NCI-H2227 treated with DMSO at 0.1 percent for 48 hours (cell line): ENCODE measurements at regions not wholly inside any gene's neighbourhood (a gene's known extent, or its start where the extent isn't known, plus 50 kb on each side); places are given as distances from the start of the nearest gene placed in this dataset.

ENCODE experiments used
- DNase-seq: peaks from one replicate; lab custom pipeline; 2025; lab: John Stamatoyannopoulos, UW

DNA sequence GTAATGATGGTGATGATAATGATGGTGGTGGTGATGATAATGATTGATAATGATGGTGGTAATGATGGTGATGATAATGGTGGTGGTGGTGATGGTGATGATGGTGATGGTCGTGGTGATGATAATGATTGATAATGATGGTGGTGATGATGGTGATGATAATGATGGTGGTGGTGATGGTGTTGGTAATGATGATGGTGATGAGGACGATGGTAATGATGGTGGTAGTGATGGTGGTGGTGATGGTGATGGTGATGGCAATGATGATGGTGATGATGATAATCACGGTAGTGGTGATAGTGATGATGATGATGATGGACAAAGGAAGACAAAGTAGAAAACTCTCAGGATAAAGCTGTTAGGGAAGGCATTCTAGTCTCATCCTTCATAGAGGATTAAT, 310.5 kb downstream of the MSX2 start:
- no peak for DNase-seq

- no peak for DNase-seq
Observed at GRCh38 chr5:175032741-175033151, 308.4 kb downstream of the MSX2 start.

DNA sequence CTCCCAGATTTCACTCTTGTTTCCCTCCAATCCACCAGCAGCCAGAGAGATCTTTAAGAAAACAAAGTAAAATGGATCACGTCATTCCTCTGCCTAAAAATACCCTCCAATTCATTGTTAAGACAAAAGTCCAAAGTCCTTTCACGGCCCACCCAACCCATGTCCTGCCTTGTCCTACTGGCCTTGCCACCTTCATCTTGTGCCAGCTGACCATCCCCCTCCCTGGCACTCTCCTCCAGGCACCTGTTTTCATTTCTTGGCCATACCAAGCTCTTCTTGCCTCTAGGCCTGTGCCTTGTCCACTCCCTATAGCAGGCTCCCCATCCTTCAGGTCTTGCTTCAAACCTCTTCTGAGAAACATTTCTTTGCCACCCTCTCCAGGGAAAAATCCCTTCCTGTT, 307.6 kb downstream of the MSX2 start:
- no peak for DNase-seq

- DNase-seq, result no peak
Observed at GRCh38 chr5:175027390-175027789, 303.0 kb downstream of the MSX2 start.

DNA sequence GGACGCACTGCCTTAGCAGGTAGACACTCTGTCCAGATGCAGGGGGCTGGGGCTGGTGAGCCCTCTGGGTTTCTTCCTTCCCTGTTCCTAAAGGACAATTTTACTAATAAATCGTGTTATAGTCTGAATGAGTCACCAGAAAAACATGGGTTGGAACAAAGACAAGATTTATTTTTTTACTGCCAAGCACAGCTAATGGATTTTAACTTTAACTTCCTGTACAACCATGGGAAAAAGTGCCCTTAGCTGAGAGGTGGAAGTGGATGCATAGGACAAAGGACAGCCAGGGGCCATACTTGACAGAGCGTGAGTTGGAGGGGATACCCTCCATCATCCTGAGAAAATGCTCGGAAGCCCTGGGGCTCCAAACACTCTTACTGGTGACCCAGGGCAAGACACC, 300.7 kb downstream of the MSX2 start:
- no peak for DNase-seq

DNA sequence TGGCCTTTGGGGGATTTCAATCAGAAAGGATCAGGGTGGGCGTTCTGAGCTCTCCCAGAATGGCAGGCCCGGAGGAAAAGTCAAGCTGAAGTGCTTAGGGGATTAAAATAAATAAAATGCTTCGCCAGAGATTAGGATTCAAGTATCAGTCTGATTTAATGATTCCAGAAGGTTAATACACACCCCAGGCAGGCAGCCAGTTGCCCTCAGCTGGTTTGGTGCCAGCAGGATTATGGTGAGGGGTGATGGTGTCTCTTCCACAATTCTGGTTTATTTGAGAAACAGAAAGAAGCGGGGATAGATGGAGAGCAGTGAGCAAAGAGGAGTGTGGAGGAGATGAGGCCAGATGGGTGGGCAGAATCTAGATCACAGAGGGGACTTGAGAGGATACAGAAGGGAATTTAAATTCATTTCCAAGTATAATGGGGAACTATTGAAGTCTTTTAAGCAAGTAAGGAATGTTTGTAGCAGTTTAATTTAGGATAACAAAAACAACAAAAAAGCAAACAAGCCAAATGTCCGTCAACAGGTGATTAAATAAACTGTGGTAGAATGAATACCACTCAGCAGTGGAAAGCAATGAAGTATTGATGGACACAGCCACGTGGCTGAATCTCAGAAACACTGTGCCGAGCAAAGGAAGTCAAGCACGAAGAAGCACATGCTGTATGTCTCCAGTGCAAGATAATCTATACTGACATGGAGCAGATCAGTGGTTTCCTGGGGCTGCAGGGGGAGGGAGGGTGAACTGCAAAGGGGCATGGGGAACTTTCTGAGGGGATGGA, 297.7 kb downstream of the MSX2 start:
- DNase-seq, result no peak

DNA sequence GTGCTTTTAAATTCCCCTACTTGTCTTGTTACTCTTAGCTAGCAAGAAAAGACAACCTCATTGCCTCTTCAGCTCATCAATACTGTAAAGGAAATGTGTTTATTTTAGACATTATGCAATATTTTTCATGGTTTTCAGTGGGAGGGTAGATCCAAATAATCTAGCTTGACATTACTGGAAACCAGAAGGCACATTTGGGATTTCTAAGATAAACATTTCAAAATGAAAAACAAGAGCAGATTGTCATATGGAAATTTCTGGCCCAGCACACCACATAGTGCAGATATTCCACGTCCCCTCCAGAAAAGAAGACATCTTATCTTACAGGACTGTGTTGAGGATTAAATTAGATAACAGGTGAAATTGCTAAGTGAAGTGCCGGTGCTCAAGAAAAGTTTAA, 296.9 kb downstream of the MSX2 start:
- no peak for DNase-seq

- DNase-seq, result no peak
Observed at GRCh38 chr5:175015028-175015685, 290.8 kb downstream of the MSX2 start.

- DNase-seq, result no peak
Observed at GRCh38 chr5:175013251-175013650, 288.9 kb downstream of the MSX2 start.

DNA sequence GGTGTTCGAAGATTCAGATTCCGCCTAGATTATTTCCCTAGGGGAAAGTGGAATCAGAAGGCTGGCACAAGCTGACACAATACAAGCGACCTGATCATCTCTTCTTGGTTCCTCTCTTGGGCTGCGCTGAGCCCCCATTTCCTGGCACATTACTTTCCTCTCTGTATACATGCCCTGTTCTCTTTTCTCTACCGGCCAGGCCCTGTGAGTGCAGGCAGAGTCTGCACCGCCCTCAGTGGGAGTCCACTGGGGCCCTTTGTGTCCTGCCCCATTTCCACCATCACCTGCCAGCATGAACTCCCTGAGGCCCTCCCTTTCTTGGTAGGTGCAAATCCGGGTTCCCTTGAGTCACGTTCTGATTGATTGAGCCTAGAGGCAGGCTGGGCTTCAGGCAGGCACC, 287.9 kb downstream of the MSX2 start:
- DNase-seq, result no peak

GRCh38 chr5:175003531-175003930, 279.1 kb downstream of the MSX2 start:
- no peak for DNase-seq

- peak; percentile 19 for DNase-seq
Observed at GRCh38 chr5:175001876-175002645, 277.7 kb downstream of the MSX2 start.

DNA sequence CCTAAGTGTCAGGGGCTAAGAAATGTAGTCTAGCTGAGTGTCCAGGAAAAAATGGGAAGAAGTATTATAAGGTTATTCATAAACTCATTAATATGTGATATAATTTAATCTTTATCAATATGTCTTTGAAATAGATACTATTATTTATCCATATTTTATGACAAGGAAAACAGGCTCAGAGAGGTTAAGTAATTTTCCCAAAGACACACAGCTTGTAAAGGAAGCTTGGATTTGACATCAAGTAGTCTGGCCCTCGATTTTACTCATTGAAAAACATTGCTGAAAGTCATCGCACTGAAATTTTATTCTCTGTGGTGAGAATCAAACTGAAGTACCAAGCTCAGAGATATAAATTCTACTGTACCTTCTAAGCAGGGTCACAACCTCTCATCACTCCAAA, 276.9 kb downstream of the MSX2 start:
- no peak for DNase-seq

DNA sequence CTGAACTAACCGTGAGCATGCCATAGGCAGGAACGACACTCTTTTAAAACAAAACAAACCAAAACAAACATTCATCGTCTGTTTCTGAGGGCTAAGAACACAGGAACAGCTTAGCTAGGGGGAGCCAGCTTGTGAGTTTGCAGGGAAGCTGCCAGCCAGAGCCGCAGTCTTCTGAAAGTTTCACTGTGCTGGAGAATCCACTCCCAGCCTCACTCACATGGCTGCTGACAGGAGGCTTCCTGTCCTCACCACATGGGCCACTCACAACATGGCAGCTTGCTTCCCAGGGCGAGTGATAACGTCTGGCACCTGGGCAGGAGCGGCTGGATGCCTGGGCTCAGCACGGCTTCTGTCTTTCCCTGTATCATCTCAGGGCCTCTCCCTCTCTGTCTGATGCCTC, 275.2 kb downstream of the MSX2 start:
- no peak for DNase-seq

DNA sequence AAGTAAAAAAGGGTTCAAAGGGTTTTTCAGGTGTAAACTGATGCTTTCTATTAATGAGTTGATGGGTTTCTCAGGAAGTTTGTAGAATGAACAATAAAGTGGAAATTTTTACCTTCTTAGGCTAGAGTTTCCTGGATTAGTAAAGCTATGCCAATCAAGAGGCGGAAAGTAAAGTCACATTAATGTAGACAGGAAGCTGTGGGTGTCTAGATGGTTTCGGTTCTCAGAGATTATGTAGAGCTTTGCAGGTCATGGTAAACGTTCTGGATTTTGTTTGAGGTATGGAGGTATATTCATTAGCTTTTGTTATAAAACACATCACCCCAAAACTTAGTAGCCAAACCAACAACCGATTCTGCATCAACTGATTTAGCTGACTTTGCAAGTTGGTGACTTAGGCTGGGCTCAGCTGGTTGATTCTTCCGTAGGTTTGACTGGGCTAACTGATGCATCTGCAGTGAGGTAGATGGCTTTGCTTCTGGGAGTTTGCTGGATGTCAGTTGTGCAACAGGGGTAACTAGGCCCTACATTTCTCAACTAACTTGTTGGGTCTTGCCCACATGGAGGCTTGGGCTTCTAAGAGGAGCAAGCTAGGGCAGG, 273.8 kb downstream of the MSX2 start:
- DNase-seq, result no peak

- no peak for DNase-seq
Observed at GRCh38 chr5:174997688-174998087, 273.3 kb downstream of the MSX2 start.

GRCh38 chr5:174996941-174997340, 272.6 kb downstream of the MSX2 start:
- no peak for DNase-seq

DNA sequence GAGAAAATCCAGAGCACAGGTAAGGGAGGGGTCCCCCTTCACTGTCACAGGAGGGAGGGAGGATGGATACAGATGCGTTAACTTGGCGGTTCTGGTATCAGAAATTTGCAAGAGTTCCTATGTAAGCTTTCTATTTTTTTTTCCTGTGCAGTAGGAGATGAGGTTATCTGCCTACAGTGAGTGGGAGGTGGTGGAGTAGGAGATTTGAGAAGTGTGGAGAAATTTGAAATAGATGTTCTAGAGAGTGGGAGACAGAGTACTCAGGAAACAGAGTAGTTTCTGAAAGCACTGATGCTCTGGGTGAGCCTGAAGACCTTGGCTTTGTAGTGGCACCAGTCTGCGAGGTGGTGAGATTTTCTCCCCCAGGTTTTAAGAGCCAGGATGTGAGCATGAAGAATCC, 271.4 kb downstream of the MSX2 start:
- DNase-seq, result no peak

DNA sequence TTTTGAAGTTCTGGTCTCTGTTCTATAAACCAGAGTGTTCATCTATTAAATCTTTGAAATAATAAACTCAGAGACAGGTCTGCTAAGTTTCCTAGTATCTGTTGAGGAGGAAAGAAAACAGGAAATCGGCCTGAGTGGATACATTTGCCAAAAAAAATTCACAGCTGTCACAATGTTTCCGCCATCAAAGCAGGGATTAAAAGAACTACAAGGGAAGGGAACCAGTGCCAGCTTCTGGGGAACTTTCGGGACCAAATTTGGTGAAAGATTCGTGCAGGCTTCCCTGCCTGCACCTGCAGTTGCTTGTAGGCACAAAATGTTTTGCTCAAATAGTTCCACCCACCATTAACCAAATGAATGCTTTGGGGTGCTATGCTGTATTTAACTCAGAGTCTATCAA, 267.5 kb downstream of the MSX2 start:
- no peak for DNase-seq

GRCh38 chr5:174990909-174991308, 266.5 kb downstream of the MSX2 start:
- DNase-seq, result no peak

GRCh38 chr5:174987443-174988012, 263.1 kb downstream of the MSX2 start:
- no peak for DNase-seq

DNA sequence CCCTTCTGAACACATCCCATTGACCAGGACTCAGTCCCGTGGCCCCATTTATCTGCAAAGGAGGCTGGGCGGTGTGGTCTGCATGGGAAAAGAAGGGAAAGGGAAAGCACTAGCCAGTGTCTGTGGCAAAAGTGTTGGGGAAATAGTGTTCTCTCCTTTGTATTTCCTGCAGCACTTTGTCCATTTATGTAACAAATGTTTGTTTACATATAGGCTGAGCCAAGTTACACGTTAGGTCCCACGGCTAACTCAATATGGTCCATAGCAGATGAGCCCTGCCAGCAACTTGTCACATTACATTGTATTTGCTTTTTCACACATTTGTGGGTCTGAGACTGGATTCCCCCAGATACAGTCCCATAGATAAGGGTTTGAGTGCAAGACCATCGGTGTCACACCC, 260.5 kb downstream of the MSX2 start:
- DNase-seq, result no peak
